ENCODE measurements at regions not wholly inside any gene's neighbourhood (a gene's known extent, or its start where the extent isn't known, plus 50 kb on each side); places are given as distances from the start of the nearest gene placed in this dataset.
"Not testable (repeated sequence)": the region's sequence is repeated elsewhere in the genome, so short reads cannot be mapped to it uniquely, and the experiment has no call there.

- DNase-seq (ENCODE audit: low read depth) = no peak
Observed at GRCh38 chr10:38209332-38209731, 115.2 kb downstream of the ZNF37A start.

GRCh38 chr10:38209748-38210147 lies 115.6 kb downstream of the ZNF37A start:
- DNase-seq (ENCODE audit: low read depth) = not testable (repeated sequence)

DNA sequence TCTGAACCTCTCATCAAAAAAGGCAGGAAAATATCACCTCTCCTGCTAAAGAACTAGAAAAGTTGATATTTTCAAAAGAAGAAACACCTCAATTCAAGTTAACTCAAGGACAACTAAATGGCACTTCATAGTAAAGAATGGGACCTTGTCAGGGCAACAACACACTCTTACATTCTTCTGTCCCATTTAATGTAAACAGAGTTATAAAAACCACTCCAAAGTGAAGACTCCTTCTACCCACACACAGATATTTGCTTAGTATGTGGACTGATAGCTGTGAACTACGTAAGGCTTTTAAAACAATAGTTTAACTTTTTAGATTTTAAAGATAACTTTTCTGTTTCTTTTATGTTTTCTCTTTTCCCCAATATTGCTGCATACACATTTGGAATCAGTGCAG lies 118.3 kb downstream of the ZNF37A start:
- no peak for DNase-seq (ENCODE audit: low read depth)

- no peak for DNase-seq (ENCODE audit: low read depth)
Observed at GRCh38 chr10:38226385-38226784, 132.2 kb downstream of the ZNF37A start.

- no peak for DNase-seq (ENCODE audit: low read depth)
Observed at GRCh38 chr10:38228394-38228793, 134.3 kb downstream of the ZNF37A start.

- DNase-seq (ENCODE audit: low read depth) = not testable (repeated sequence)
Observed at GRCh38 chr10:38238479-38238878, 144.3 kb downstream of the ZNF37A start.

DNA sequence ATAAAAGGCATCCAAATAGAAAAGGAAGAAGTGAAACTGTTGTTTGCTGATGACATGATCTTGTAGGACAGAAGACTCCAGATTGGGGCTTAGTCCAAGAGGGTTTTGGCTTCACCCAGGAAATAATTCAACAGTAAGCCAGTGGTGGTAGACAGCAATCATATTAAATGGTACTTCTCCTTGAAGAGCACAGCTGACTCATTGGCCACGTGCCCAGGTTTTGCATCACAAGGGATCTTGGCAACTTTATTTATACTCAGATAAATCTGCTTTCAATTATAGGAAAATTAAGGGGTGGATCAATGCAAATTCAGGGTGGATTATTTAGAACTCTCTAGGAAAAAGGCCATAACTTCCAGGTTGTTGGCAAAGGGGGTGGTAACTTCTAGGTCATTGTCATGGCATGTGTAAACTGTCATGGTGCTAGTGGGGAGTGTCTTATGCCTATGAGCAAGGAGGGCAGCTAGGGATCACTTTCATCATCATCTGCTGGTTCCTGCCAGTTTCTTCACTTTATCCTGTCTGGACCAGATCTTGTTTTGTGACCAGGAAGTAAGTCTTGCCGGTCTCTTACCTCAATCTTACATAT lies 148.0 kb downstream of the ZNF37A start:
- not testable (repeated sequence) for DNase-seq (ENCODE audit: low read depth)

DNA sequence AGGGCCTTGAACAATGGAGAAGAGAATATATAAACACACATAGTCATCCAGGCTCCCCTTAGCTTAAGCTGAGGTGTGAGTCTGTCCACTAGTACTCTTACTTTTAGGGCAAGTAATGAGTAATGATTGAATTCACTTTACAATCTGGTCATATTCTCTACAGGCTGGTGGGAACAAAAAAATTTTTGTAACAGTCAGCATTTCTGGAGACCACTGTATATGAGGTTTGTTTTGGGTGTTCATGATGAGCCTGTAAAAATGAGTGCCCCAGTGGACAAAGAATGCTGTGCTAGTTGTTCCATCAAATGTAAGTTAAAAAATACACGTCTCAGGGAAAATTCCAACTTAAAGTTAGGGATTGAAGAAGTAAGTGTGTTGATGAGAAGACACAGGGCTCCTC lies 154.0 kb downstream of the ZNF37A start:
- not testable (repeated sequence) for DNase-seq (ENCODE audit: low read depth)

- not testable (repeated sequence) for DNase-seq (ENCODE audit: low read depth)
Observed at GRCh38 chr10:38252551-38252950, 158.4 kb downstream of the ZNF37A start.

DNA sequence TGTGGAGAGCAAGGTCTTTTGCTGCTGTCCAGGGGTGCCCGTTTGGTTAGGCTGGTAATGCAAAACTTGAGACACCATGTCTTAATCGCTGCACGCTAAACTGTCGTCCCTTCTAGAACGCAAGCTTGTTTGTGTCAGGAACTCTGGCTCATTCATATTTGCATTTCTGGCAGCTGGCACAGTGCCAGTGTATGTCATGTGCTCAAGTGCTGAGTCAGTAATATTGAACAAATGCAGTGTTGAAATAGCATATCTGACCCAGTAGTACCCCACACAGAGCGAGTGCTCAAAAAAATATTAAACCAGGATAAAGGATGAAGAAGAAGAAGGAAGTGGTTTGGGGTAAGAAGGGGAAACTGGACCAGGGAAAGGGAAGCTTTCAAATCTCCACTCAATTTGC lies 173.4 kb downstream of the ZNF37A start:
- not testable (repeated sequence) for DNase-seq (ENCODE audit: low read depth)

DNA sequence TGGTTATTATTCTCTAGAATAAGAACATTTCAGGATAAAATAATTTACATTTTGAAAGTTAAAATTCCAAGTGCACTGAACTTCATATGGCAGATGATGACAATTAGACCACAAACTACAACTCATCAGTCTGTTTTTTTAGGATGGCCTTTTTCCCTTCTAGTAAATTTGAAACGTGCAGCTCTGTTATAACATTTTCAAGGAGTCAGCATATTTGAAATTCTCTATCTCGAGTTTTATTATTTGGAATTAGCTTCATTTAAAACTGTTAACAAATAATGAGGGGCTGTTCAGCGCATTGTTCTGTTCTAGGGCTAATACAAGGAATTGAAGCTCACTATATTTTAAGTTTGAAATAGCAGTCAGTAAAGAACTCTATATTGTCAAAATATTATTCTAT lies 176.9 kb downstream of the ZNF37A start:
- DNase-seq (ENCODE audit: low read depth) = not testable (repeated sequence)

- not testable (repeated sequence) for DNase-seq (ENCODE audit: low read depth)
Observed at GRCh38 chr10:38274879-38275278, 180.7 kb downstream of the ZNF37A start.

GRCh38 chr10:38292560-38292959 lies 198.4 kb downstream of the ZNF37A start:
- not testable (repeated sequence) for DNase-seq (ENCODE audit: low read depth)

GRCh38 chr10:38310111-38310510 lies 216.0 kb downstream of the ZNF37A start:
- DNase-seq (ENCODE audit: low read depth) = not testable (repeated sequence)

DNA sequence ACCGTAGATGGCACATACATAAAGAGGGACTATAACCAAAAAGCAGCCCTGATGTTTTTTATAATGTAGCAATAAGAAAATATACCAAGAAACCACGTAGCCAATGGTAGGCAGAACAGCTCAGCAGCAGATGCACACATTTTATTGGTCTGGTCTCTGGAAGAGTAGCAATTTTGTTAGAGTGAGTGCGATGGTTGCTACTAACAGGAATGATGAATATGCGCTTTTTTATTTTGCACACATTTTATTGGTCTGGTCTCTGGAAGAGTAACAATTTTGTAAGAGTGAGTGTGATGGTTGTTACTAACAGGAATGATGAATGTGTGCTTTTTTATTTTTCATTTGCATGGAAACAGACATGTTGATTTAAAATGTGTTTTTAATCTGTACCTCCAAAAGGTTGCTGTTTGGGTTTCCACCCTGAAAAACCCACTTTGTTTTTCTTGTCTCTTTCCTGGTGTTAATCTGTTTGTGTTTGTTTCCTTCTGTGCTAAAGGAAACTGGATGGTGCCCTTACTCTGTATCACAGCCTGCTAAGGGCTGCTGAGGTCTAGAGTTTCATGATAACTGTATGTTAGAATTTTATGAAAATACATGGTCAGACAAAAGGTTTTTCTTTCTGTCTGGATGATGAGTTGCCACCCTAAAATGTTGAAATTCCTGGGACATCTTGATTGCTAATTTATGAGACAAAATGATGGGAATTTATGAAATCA lies 221.1 kb downstream of the ZNF37A start:
- DNase-seq (ENCODE audit: low read depth) = not testable (repeated sequence)

GRCh38 chr10:38321393-38321792 lies 227.3 kb downstream of the ZNF37A start:
- not testable (repeated sequence) for DNase-seq (ENCODE audit: low read depth)

GRCh38 chr10:38330306-38330705 lies 236.2 kb downstream of the ZNF37A start:
- not testable (repeated sequence) for DNase-seq (ENCODE audit: low read depth)

GRCh38 chr10:38331106-38331505 lies 237.0 kb downstream of the ZNF37A start:
- DNase-seq (ENCODE audit: low read depth) = not testable (repeated sequence)

DNA sequence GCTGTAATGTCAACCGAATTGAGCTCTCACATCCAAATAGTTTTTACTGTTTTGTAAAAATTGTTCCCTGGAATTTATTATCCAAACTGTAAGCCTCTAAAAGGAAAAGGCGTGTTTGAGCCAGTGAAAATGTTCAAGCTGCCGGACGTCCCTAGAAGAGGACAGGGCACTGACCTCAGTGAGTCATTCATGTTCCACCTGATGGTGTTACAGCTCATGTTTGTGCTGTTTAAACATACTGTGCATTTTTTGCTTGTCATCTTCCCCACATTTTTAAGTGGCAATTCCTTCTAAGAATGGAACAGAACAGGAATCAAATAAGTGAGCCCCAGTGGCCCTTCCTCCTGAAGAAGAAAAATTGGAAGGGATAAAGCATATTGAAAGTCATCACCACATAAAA lies 239.6 kb downstream of the ZNF37A start:
- DNase-seq (ENCODE audit: low read depth) = not testable (repeated sequence)

DNA sequence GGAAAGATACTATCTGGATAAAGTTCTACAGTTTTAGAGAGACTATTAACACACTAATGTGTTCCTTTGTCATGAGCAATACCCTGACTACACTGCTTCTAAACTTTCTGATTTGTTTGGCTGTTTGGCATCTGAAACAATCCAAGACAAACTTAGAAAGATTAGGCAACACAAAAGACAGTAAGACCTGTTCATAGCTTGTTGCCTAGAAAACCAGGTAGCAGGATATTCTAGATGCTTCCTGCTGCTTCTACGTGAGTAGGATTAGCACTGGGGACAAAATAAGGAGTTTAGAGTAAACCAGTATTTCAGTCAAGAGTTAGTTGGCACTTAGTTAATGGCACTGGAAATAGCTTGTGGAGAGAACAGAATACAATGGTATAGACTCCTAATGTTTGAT lies 256.5 kb downstream of the ZNF37A start:
- not testable (repeated sequence) for DNase-seq (ENCODE audit: low read depth)

DNA sequence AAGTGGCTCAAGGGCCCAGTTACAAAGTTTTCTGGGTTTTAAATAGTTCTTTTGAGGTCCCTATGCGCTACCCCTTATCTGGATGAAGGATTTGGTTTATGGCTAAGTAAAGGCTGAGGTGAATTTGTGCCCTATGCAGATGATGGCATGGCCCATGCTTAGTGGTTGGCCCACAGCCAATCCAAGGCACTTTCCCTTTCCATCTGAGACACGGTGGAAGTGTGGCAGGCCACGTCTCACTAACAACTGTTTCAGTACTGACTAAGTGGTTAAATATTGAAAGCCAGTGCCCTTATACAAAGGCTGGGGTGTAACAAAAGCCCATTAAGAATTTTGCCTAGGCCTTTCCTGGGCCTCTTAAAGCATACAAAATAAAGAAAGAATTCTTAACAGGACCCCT lies 260.3 kb downstream of the ZNF37A start:
- DNase-seq (ENCODE audit: low read depth) = not testable (repeated sequence)

DNA sequence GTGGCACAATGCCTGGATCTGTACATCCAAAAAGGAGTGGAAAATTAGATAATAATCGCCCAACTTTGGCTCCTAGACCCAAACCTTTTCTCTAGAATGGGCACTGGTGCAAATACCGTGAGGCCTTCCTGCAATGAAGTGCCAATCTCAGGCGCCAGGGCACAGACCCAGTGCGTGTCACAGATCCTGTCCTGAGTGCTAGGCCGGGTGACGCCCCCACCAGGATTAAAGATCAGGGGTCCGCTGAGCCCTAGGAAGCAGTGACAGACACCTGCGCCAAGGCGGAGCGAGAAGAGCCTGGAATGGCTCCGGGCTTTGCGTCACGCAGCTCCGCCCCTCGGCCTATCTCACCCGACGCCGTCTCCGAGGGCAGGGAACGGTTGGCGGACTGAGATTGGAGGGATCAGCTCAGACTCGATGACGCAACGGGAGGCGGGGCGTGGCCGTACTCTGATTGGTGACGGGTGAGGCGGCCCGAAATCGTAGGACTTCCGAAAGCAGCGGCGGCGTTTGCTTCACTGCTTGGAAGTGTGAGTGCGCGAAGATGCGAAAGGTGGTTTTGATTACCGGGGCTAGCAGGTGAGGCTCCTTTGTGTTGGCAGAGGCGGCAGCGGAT lies 261.9 kb downstream of the ZNF37A start:
- DNase-seq (ENCODE audit: low read depth) = peak; percentile 65

GRCh38 chr10:38356527-38356926 lies 262.4 kb downstream of the ZNF37A start:
- not testable (repeated sequence) for DNase-seq (ENCODE audit: low read depth)

All from stimulated activated CD8-positive, alpha-beta memory T cell treated with anti-CD3 and anti-CD28 coated beads, Interleukin-12 subunit alpha, Interleukin-12 subunit beta, amount 100 ng/mL, for 1 hour (primary cell).